ENCODE measurements at regions not wholly inside any gene's neighbourhood (a gene's known extent, or its start where the extent isn't known, plus 50 kb on each side); places are given as distances from the start of the nearest gene placed in this dataset.

- H3K27ac ChIP-seq (ENCODE audit: low read depth, low read length) = no peak overlapping the region
- no peaks in the 10 kb centered on the region for H3K36me3 ChIP-seq (ENCODE audit: insufficient read depth, low read length)
- H3K27me3 ChIP-seq (ENCODE audit: insufficient read depth, low read length) = no peaks in the 10 kb centered on the region
- H3K4me2 ChIP-seq (ENCODE audit: low read length) = no peak overlapping the region
- no peaks in the 10 kb centered on the region for H3K79me2 ChIP-seq (ENCODE audit: insufficient read depth, low read length)
- H3K4me1 ChIP-seq (ENCODE audit: insufficient read depth, low read length) = no peaks in the 10 kb centered on the region
- no peaks in the 10 kb centered on the region for H3K9me3 ChIP-seq (ENCODE audit: insufficient read depth, low read depth, low read length)
- Mint-ChIP-seq H3K4me3 (ENCODE audit: unreplicated experiment) (no peak overlapping the region), H3K36me3 (ENCODE audit: low read depth, unreplicated experiment) (peaks cover 4% of the 10 kb centered on the region), H3K27me3 (ENCODE audit: low read depth, unreplicated experiment) (no peaks in the 10 kb centered on the region), H3K27ac (ENCODE audit: unreplicated experiment) (no peak overlapping the region), H3K4me1 (ENCODE audit: low read depth, unreplicated experiment) (no peaks in the 10 kb centered on the region), H3K9me3 (ENCODE audit: unreplicated experiment) (peaks cover 4% of the 10 kb centered on the region)
- H2AFZ ChIP-seq (ENCODE audit: low read depth, low read length) = no peak overlapping the region
- no peaks in the 10 kb centered on the region for H4K20me1 ChIP-seq (ENCODE audit: insufficient read depth, low read length)
- DNase-seq (ENCODE audit: low read depth) (no peak), FAIRE-seq (no peak)
- H3K9ac ChIP-seq (ENCODE audit: low read length) = no peak overlapping the region
- TF ChIP-seq EZH2 (IDR thresholded peaks at IDR 0.05; ENCODE audit: insufficient read depth, low read length) (no peak), CTCF (IDR thresholded peaks at IDR 0.05; ENCODE audit: insufficient read depth, low read depth, low read length) (no peak)
- no peak overlapping the region for H3K4me3 ChIP-seq (ENCODE audit: insufficient read depth, low read depth, low read length)
Observed at GRCh38 chr10:4742217-4742616, 83.8 kb upstream of the AKR1E2 start.

GRCh38 chr10:4740471-4740870, 85.5 kb upstream of the AKR1E2 start:
- H3K79me2 ChIP-seq (ENCODE audit: insufficient read depth, low read length) = no peaks in the 10 kb centered on the region
- no peak for DNase-seq (ENCODE audit: low read depth)
- H3K4me2 ChIP-seq (ENCODE audit: low read length) = no peak overlapping the region
- no peaks in the 10 kb centered on the region for H3K27me3 Mint-ChIP-seq (ENCODE audit: low read depth, unreplicated experiment)
- H3K36me3 ChIP-seq (ENCODE audit: insufficient read depth, low read length) = no peaks in the 10 kb centered on the region
- H2AFZ ChIP-seq (ENCODE audit: low read depth, low read length) = no peak overlapping the region
- H3K4me1 ChIP-seq (ENCODE audit: insufficient read depth, low read length) = no peaks in the 10 kb centered on the region
- no peaks in the 10 kb centered on the region for H3K27me3 ChIP-seq (ENCODE audit: insufficient read depth, low read length)
- H4K20me1 ChIP-seq (ENCODE audit: insufficient read depth, low read length) = no peaks in the 10 kb centered on the region
- no peak overlapping the region for H3K4me3 ChIP-seq (ENCODE audit: insufficient read depth, low read depth, low read length)
- no peak overlapping the region for H3K4me3 Mint-ChIP-seq (ENCODE audit: unreplicated experiment)
- H3K36me3 Mint-ChIP-seq (ENCODE audit: low read depth, unreplicated experiment) = peaks cover 4% of the 10 kb centered on the region
- FAIRE-seq = no peak
- no peaks in the 10 kb centered on the region for H3K9me3 ChIP-seq (ENCODE audit: insufficient read depth, low read depth, low read length)
- TF ChIP-seq EZH2 (IDR thresholded peaks at IDR 0.05; ENCODE audit: insufficient read depth, low read length) = no peak
- no peak for TF ChIP-seq CTCF (IDR thresholded peaks at IDR 0.05; ENCODE audit: insufficient read depth, low read depth, low read length)
- H3K9ac ChIP-seq (ENCODE audit: low read length) = no peak overlapping the region
- H3K27ac ChIP-seq (ENCODE audit: low read depth, low read length) = no peak overlapping the region
- H3K9me3 Mint-ChIP-seq (ENCODE audit: unreplicated experiment) = peaks cover 4% of the 10 kb centered on the region
- peaks cover 2% of the 10 kb centered on the region for H3K4me1 Mint-ChIP-seq (ENCODE audit: low read depth, unreplicated experiment)
- H3K27ac Mint-ChIP-seq (ENCODE audit: unreplicated experiment) = no peak overlapping the region

GRCh38 chr10:4736608-4737007, 89.4 kb upstream of the AKR1E2 start:
- H3K27ac Mint-ChIP-seq (ENCODE audit: unreplicated experiment) = no peak overlapping the region
- Histone ChIP-seq H3K27me3 (ENCODE audit: insufficient read depth, low read length) (no peaks in the 10 kb centered on the region), H3K4me2 (ENCODE audit: low read length) (no peak overlapping the region), H3K4me3 (ENCODE audit: insufficient read depth, low read depth, low read length) (no peak overlapping the region), H3K9me3 (ENCODE audit: insufficient read depth, low read depth, low read length) (no peaks in the 10 kb centered on the region), H3K79me2 (ENCODE audit: insufficient read depth, low read length) (no peaks in the 10 kb centered on the region), H3K27ac (ENCODE audit: low read depth, low read length) (no peak overlapping the region), H2AFZ (ENCODE audit: low read depth, low read length) (no peak overlapping the region), H3K4me1 (ENCODE audit: insufficient read depth, low read length) (no peaks in the 10 kb centered on the region), H3K36me3 (ENCODE audit: insufficient read depth, low read length) (no peaks in the 10 kb centered on the region), H4K20me1 (ENCODE audit: insufficient read depth, low read length) (no peaks in the 10 kb centered on the region), H3K9ac (ENCODE audit: low read length) (no peak overlapping the region)
- no peaks in the 10 kb centered on the region for H3K9me3 Mint-ChIP-seq (ENCODE audit: unreplicated experiment)
- TF ChIP-seq CTCF (IDR thresholded peaks at IDR 0.05; ENCODE audit: insufficient read depth, low read depth, low read length) (no peak), EZH2 (IDR thresholded peaks at IDR 0.05; ENCODE audit: insufficient read depth, low read length) (no peak)
- no peak for DNase-seq (ENCODE audit: low read depth)
- no peak for FAIRE-seq
- peaks cover 1% of the 10 kb centered on the region for H3K36me3 Mint-ChIP-seq (ENCODE audit: low read depth, unreplicated experiment)
- no peaks in the 10 kb centered on the region for H3K27me3 Mint-ChIP-seq (ENCODE audit: low read depth, unreplicated experiment)
- peaks cover 2% of the 10 kb centered on the region for H3K4me1 Mint-ChIP-seq (ENCODE audit: low read depth, unreplicated experiment)
- H3K4me3 Mint-ChIP-seq (ENCODE audit: unreplicated experiment) = no peak overlapping the region
